K562 (cell line): ENCODE measurements at regions not wholly inside any gene's neighbourhood (a gene's known extent, or its start where the extent isn't known, plus 50 kb on each side); places are given as distances from the start of the nearest gene placed in this dataset.
A peak's percentile ranks its signal among the peaks of the same experiment; 100 is the strongest.

Experiments used
- ATAC-seq: fragments of 200-7000 bp; cut with Tn5 transposase; 3 replicates; pipeline ENCODE4 v1.9.1; 2020; ENCODE audit warnings: moderate library complexity
- BruUV-seq: library from RNA; stranded (reverse); fragments of 400-500 nt; replicated peaks from 2 replicates; lab custom pipeline; 2021; lab: Mats Ljungman, UMichigan
- CTCF ChIA-PET: fragments of 300-600 bp; formaldehyde crosslinking; extraction: SDS; loops from one replicate; lab custom pipeline; 2021; ENCODE audit warnings: low intra/inter-chr PET ratio; lab: Yijun Ruan, JAX
- POLR2A ChIA-PET: fragments of 300-600, 350-650 bp; sonication (Branson Sonifier 250); formaldehyde crosslinking; extraction: SDS; loops from one replicate; lab custom pipeline; 2021; ENCODE audit warnings: antibody characterized with exemption, inconsistent platforms; lab: Yijun Ruan, JAX
- DNase-seq, 4 experiments: peaks; one replicate each; pipeline versions ENCODE4 v3.0.0 to v3.0.0-alpha.2; 2011 to 2018; ENCODE audit warnings: low spot score in 3 of 4, mixed read lengths in 3 of 4; ENCODE audit errors: extremely low read depth in 1 of 4
- FAIRE-seq: peaks from 2 replicates; lab custom pipeline; 2011; peaks lifted over from hg19 to GRCh38; lab: Jason Lieb, UNC
- H2AFZ ChIP-seq: 2 replicates; pipeline ENCODE4 v1.6.0; 2011; ENCODE audit warnings: low read depth, low read length, control low read depth, inconsistent platforms
- H3K27ac ChIP-seq: fragments of 200-600 bp; 3 replicates; pipeline ENCODE4 v1.8.0; 2011; ENCODE audit warnings: low read depth, mild to moderate bottlenecking, control low read depth, inconsistent platforms, low read length, moderate library complexity, mixed read lengths; ENCODE audit errors: extremely low read depth
- H3K27me3 ChIP-seq, 2 experiments: fragments of 300-600 bp in 1 of 2; 2 replicates in 1 of 2; 3 replicates in 1 of 2; pipeline versions ENCODE4 v1.6.0 to v1.8.0; 2011; ENCODE audit warnings: inconsistent platforms in 2 of 2, low read length in 2 of 2, mild to moderate bottlenecking in 1 of 2, mixed read lengths in 1 of 2, moderate library complexity in 1 of 2; ENCODE audit not compliant: control insufficient read depth in 2 of 2, insufficient read depth in 2 of 2
- H3K36me3 ChIP-seq: fragments of 300-600 bp; 3 replicates; pipeline ENCODE4 v1.8.0; 2011; ENCODE audit warnings: mild to moderate bottlenecking, low read length, inconsistent platforms; ENCODE audit not compliant: control insufficient read depth, insufficient read depth
- H3K4me1 ChIP-seq, 2 experiments: fragments of 200-600 bp in 1 of 2; replicated peaks in 1 of 2; 2 replicates in 1 of 2; 3 replicates in 1 of 2; pipeline versions ENCODE4 v1.5.1 to v1.8.0; 2011; ENCODE audit warnings: inconsistent platforms in 2 of 2, low read length in 2 of 2, mild to moderate bottlenecking in 1 of 2, mixed read lengths in 1 of 2, moderate library complexity in 1 of 2; ENCODE audit not compliant: control insufficient read depth in 2 of 2, insufficient read depth in 2 of 2
- H3K4me2 ChIP-seq: 2 replicates; pipeline ENCODE4 v1.6.1; 2011; ENCODE audit warnings: low read length, control low read depth, inconsistent platforms, mixed read lengths; ENCODE audit not compliant: insufficient read depth
- H3K4me3 ChIP-seq: fragments of 200-600 bp; sonication (generic), shearing (Covaris generic); 2 replicates; pipeline ENCODE4 v1.5.1; 2016; ENCODE audit warnings: control low read depth, inconsistent platforms
- H3K79me2 ChIP-seq: fragments of 200-600 bp; 3 replicates; pipeline ENCODE4 v1.8.0; 2011; ENCODE audit warnings: low read length, inconsistent platforms; ENCODE audit not compliant: control insufficient read depth, insufficient read depth
- H3K9ac ChIP-seq, 2 experiments: 2 replicates each; pipeline versions ENCODE4 v1.6.0 to v1.6.1; 2011; ENCODE audit warnings: low read depth in 2 of 2, low read length in 2 of 2, control low read depth in 1 of 2, inconsistent platforms in 1 of 2, mild to moderate bottlenecking in 1 of 2, mixed read lengths in 1 of 2; ENCODE audit not compliant: insufficient read depth in 1 of 2
- H3K9me1 ChIP-seq: one replicate; pipeline ENCODE4 v1.6.0; 2011; ENCODE audit warnings: inconsistent platforms, mild to moderate bottlenecking, low read length, moderate library complexity; ENCODE audit not compliant: control insufficient read depth, insufficient read depth
- H3K9me3 ChIP-seq: replicated peaks from 2 replicates; pipeline ENCODE4 v1.5.1; 2011; ENCODE audit warnings: low read depth, low read length, inconsistent platforms; ENCODE audit not compliant: control insufficient read depth, insufficient read depth
- H4K20me1 ChIP-seq: replicated peaks from 2 replicates; pipeline ENCODE4 v1.6.1; 2011; ENCODE audit warnings: low read length, inconsistent platforms, mixed read lengths; ENCODE audit not compliant: control insufficient read depth, insufficient read depth
- CC2D1A ChIP-seq: fragments of 450-650 bp; IDR thresholded peaks from 2 replicates; pipeline ENCODE4 v1.6.1; 2017; ENCODE audit warnings: mild to moderate bottlenecking
- CUX1 ChIP-seq: fragments of 200-800 bp; sonication (Bioruptor generic); IDR thresholded peaks from 2 replicates; pipeline ENCODE4 v1.6.1; 2016; ENCODE audit warnings: missing genetic modification characterization, missing compliant biosample characterization
- ELF2 ChIP-seq: fragments of 250-450 bp; sonication (Bioruptor Pico); IDR thresholded peaks from 2 replicates; pipeline ENCODE4 v1.5.0; 2021; ENCODE audit warnings: mild to moderate bottlenecking
- NCOA6 ChIP-seq: fragments of 450-650 bp; IDR thresholded peaks from 2 replicates; pipeline ENCODE4 v1.6.1; 2017; ENCODE audit warnings: mild to moderate bottlenecking
- NFYB ChIP-seq: IDR thresholded peaks from 2 replicates; pipeline ENCODE4 v1.6.1; 2011; ENCODE audit warnings: mild to moderate bottlenecking, moderate library complexity; ENCODE audit not compliant: insufficient read length; ENCODE audit errors: extremely low read depth
- PHB2 ChIP-seq: fragments of 450-650 bp; IDR thresholded peaks from 2 replicates; pipeline ENCODE4 v1.6.1; 2017; ENCODE audit warnings: low read depth
- PTBP1 ChIP-seq: fragments of 200-400 bp; formaldehyde crosslinking; IDR thresholded peaks from 2 replicates; pipeline ENCODE4 v1.6.1; 2017; ENCODE audit warnings: low read depth, low read length
- RBBP5 ChIP-seq: fragments of 200-600 bp; sonication (generic); IDR thresholded peaks from 2 replicates; pipeline ENCODE4 v1.6.1; 2012; ENCODE audit warnings: borderline replicate concordance, mild to moderate bottlenecking, low read length, control low read depth, inconsistent platforms; ENCODE audit not compliant: insufficient read depth, poor library complexity, severe bottlenecking
- RUNX1 ChIP-seq: sonication (generic); IDR thresholded peaks from 2 replicates; pipeline ENCODE4 v1.6.1; 2016; ENCODE audit warnings: antibody characterized with exemption, low read depth
- TCF7 ChIP-seq: sonication (generic); IDR thresholded peaks from 2 replicates; pipeline ENCODE4 v1.6.1; 2016; ENCODE audit warnings: antibody characterized with exemption, borderline replicate concordance
- ZBTB1 ChIP-seq: sonication (generic); formaldehyde crosslinking; IDR thresholded peaks from 2 replicates; pipeline ENCODE4 v1.8.1; 2023; ENCODE audit warnings: missing genetic modification reagents, low read depth, mild to moderate bottlenecking, borderline replicate concordance
- ZC3H11A ChIP-seq: IDR thresholded peaks from 2 replicates; pipeline ENCODE4 v1.6.1; 2012; ENCODE audit warnings: low read depth, low read length, improper control_type of control experiment
- ZKSCAN8 ChIP-seq: fragments of 200-800 bp; sonication (Bioruptor generic); IDR thresholded peaks from 2 replicates; pipeline ENCODE4 v1.6.1; 2016; ENCODE audit warnings: missing genetic modification characterization, missing compliant biosample characterization
- ZNF263 ChIP-seq: sonication (generic); formaldehyde crosslinking; IDR thresholded peaks from 2 replicates; pipeline ENCODE4 v1.8.0; 2022; ENCODE audit warnings: mild to moderate bottlenecking, missing genetic modification reagents, borderline replicate concordance
- ZNF384 ChIP-seq: IDR thresholded peaks from 2 replicates; pipeline ENCODE4 v1.6.1; 2012; ENCODE audit warnings: low read depth, low read length, improper control_type of control experiment
- ZNF696 ChIP-seq: fragments of 250-450 bp; sonication (Bioruptor Pico); conservative IDR thresholded peaks from 2 replicates; pipeline ENCODE4 v1.4.0; 2020; ENCODE audit warnings: mild to moderate bottlenecking, moderate library complexity
- WGBS: fragments of 100-300 bp; shearing (Covaris generic); methylation state at CpG from one replicate; pipeline ENCODE4 v1.1.6; 2016; ENCODE audit warnings: low coverage, mixed read lengths; ENCODE audit not compliant: insufficient coverage; ENCODE audit errors: missing lambda C conversion rate; 5-methylcytosine and 5-hydroxymethylcytosine counted together
- in situ Hi-C: fragments of 300-500 bp; cut with MboI; formaldehyde crosslinking; loops from 4 replicates; pipeline ENCODE4 v1.15.0; 2018; ENCODE audit warnings: inconsistent platforms, mixed read lengths
- intact Hi-C: fragments of 100-400 bp; cut with micrococcal nuclease; formaldehyde crosslinking; loops from 2 replicates; pipeline ENCODE4 v1.14.2; 2022
- TF ChIP-seq, protein P1 (sequence below): conservative IDR thresholded peaks from 2 replicates; pipeline ENCODE4 v1.6.1; 2011; ENCODE audit warnings: low read depth, mild to moderate bottlenecking, low read length; ENCODE audit not compliant: control insufficient read depth

DNA sequence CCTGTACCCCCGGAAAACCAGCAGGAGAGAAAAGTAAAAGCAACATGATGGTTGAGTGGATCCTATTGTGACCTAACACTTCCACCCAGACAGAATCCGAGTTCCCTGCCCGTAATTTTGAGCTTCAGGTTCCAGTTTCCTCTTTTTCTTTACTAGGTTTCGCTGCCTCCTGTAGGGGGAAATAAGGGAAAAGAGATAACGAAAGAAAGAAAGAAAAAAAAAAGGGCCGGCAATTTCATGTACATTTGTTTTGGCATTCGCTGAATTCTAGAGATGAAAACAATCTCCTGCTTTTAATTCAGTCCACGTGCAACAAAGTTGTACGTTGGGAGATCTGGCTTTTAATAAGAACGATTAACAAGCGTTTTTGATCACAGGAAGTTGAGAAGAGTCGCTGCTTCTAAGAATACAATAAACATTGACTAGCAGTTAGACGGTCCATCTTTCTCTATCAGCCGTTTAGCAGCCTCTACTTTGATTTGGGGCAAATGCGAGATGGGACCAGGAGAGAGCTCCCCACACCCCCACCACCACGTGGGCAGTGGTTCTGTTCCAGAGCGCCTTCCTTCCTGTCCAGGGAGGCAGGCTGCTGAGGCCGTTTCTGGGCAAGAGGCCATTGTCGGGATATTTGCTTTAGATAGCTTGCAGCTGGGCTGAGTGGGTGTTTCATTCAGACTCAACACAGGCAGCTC is 155.9 kb upstream of the RUNX1 start:
- H3K9me1 ChIP-seq = no peaks in the 10 kb centered on the region
- peak overlapping the region; percentile 85 for H3K27ac ChIP-seq
- FAIRE-seq (peak; percentile 83), ATAC-seq (peak; percentile 75), DNase-seq (peak; percentile 69 to 85 (median 73))
- in situ Hi-C loops = no loop called here
- peak overlapping the region; percentile 18 for H3K4me3 ChIP-seq
- H3K4me2 ChIP-seq = peak overlapping the region; percentile 77
- peak overlapping the region; percentile 72 to 77; a peak in 3 of 4 replicates for H3K9ac ChIP-seq
- no peaks in the 10 kb centered on the region for H3K79me2 ChIP-seq
- WGBS = 2% methylated on average over 19 of the region's 19 CpGs
- no peaks in the 10 kb centered on the region for H4K20me1 ChIP-seq
- peak overlapping the region; percentile 99 for H2AFZ ChIP-seq
- CTCF ChIA-PET = no interaction called here
- intact Hi-C loops = loop anchor here (1.0 to 10.0 kb wide), 6 partner anchors 154 to 460 kb away; no protein-coding TSS in a partner anchor
- no peaks in the 10 kb centered on the region for H3K27me3 ChIP-seq
- H3K36me3 ChIP-seq = no peaks in the 10 kb centered on the region
- POLR2A ChIA-PET = interaction anchor here (0.5 to 2.0 kb wide), 13 partner anchors 8 to 744 kb away, joined by 3 to 11 read pairs (median 4); no protein-coding TSS in a partner anchor
- peaks cover 24 to 48% of the 10 kb centered on the region in 2 experiments for H3K4me1 ChIP-seq
- no peaks in the 10 kb centered on the region for H3K9me3 ChIP-seq
- BruUV-seq = TSS peak; percentile 51
- TF ChIP-seq ZNF263 (CRISPR knock-in tag) (no peak), PTBP1 (no peak), ZC3H11A (no peak), ZKSCAN8 (CRISPR knock-in tag) (peak; percentile 65), NFYB (no peak), CC2D1A (no peak; the same call in none of the 2 replicates), RUNX1 (no peak), NCOA6 (no peak), ZNF696 (CRISPR knock-in tag) (no peak), ELF2 (no peak), TCF7 (no peak), CUX1 (peak; percentile 90), ZNF384 (peak; percentile 92), PHB2 (no peak), ZBTB1 (CRISPR knock-in tag) (no peak), RBBP5 (peak; percentile 69)
- TF ChIP-seq, protein P1, sequence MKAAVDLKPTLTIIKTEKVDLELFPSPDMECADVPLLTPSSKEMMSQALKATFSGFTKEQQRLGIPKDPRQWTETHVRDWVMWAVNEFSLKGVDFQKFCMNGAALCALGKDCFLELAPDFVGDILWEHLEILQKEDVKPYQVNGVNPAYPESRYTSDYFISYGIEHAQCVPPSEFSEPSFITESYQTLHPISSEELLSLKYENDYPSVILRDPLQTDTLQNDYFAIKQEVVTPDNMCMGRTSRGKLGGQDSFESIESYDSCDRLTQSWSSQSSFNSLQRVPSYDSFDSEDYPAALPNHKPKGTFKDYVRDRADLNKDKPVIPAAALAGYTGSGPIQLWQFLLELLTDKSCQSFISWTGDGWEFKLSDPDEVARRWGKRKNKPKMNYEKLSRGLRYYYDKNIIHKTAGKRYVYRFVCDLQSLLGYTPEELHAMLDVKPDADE = no peak
